ENCODE measurements at regions not wholly inside any gene's neighbourhood (a gene's known extent, or its start where the extent isn't known, plus 50 kb on each side); places are given as distances from the start of the nearest gene placed in this dataset.

DNA sequence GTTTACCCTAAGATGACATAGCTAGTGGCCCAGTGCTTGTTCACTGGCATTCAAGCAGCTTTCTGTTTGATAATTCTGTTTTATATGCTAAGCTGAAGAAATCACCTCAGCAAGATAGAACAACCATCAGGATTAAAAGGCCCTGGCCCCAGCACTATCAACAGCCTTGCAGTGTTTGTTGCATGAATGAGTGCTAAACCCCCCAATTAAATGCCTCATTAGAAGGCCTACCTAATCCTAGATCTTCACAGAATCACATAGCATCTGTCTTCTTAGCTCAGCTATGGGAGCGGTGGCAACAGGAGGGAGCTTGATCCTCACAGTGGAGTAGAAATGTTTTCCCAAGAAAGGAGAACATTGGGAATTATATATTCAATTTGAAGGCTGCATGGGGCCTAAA lies 194.1 kb upstream of the HNMT start:
- in situ Hi-C loops (cut with HindIII; ENCODE audit: low sequenced_read_pairs): no loop called here

GRCh38 chr2:137771064-137771463 lies 193.2 kb upstream of the HNMT start:
- in situ Hi-C loops (cut with HindIII; ENCODE audit: low sequenced_read_pairs): no loop called here
- H3K4me3 ChIP-seq (ENCODE audit: low read depth, low read length): no peak overlapping the region
- TF ChIP-seq, protein P1, sequence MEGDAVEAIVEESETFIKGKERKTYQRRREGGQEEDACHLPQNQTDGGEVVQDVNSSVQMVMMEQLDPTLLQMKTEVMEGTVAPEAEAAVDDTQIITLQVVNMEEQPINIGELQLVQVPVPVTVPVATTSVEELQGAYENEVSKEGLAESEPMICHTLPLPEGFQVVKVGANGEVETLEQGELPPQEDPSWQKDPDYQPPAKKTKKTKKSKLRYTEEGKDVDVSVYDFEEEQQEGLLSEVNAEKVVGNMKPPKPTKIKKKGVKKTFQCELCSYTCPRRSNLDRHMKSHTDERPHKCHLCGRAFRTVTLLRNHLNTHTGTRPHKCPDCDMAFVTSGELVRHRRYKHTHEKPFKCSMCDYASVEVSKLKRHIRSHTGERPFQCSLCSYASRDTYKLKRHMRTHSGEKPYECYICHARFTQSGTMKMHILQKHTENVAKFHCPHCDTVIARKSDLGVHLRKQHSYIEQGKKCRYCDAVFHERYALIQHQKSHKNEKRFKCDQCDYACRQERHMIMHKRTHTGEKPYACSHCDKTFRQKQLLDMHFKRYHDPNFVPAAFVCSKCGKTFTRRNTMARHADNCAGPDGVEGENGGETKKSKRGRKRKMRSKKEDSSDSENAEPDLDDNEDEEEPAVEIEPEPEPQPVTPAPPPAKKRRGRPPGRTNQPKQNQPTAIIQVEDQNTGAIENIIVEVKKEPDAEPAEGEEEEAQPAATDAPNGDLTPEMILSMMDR (IDR thresholded peaks at IDR 0.05; ENCODE audit: low read depth, low read length): no peak
- no peak for DNase-seq (ENCODE audit: low read depth, low spot score)

More for the DNA sequence above, 194.1 kb upstream of the HNMT start:
- TF ChIP-seq, protein P1 (IDR thresholded peaks at IDR 0.05; ENCODE audit: low read depth, low read length): no peak
- no peak overlapping the region for H3K4me3 ChIP-seq (ENCODE audit: low read depth, low read length)
- no peak for DNase-seq (ENCODE audit: low read depth, low spot score)

DNA sequence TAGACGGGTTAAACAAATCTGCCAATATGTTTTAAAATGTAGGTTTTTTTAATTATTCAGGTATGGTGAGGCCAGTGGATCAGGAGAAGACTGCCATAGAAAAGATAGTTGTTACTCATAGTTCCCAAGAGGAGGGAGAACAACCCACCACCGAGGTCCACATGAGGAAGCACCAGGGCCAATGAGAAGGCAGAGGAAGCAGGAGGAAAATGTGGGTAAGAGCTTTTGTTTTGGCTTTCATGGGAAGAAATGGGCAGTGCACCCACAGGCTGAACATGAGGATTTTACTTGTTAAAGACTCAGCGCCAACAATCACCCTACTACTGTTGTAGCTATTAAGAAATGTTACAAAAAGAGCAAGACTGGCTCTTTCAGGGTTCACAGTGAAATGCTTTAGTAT lies 191.8 kb upstream of the HNMT start:
- H3K4me3 ChIP-seq (ENCODE audit: low read depth, low read length): no peak overlapping the region
- in situ Hi-C loops (cut with HindIII; ENCODE audit: low sequenced_read_pairs): no loop called here
- no peak for DNase-seq (ENCODE audit: low read depth, low spot score)
- TF ChIP-seq, protein P1 (IDR thresholded peaks at IDR 0.05; ENCODE audit: low read depth, low read length): no peak

- in situ Hi-C loops (cut with HindIII; ENCODE audit: low sequenced_read_pairs): no loop called here
- DNase-seq (ENCODE audit: low read depth, low spot score): no peak
- TF ChIP-seq, protein P1 (IDR thresholded peaks at IDR 0.05; ENCODE audit: low read depth, low read length): no peak
- H3K4me3 ChIP-seq (ENCODE audit: low read depth, low read length): no peak overlapping the region
Observed at GRCh38 chr2:137775529-137775928, 188.7 kb upstream of the HNMT start.

- TF ChIP-seq, protein P1 (IDR thresholded peaks at IDR 0.05; ENCODE audit: low read depth, low read length): no peak
- in situ Hi-C loops (cut with HindIII; ENCODE audit: low sequenced_read_pairs): no loop called here
- H3K4me3 ChIP-seq (ENCODE audit: low read depth, low read length): no peak overlapping the region
- DNase-seq (ENCODE audit: low read depth, low spot score): no peak
Observed at GRCh38 chr2:137776697-137777096, 187.6 kb upstream of the HNMT start.

- TF ChIP-seq, protein P1 (IDR thresholded peaks at IDR 0.05; ENCODE audit: low read depth, low read length): no peak
- DNase-seq (ENCODE audit: low read depth, low spot score): no peak
- no peak overlapping the region for H3K4me3 ChIP-seq (ENCODE audit: low read depth, low read length)
- in situ Hi-C loops (cut with HindIII; ENCODE audit: low sequenced_read_pairs): no loop called here
Observed at GRCh38 chr2:137797641-137798040, 166.6 kb upstream of the HNMT start.

DNA sequence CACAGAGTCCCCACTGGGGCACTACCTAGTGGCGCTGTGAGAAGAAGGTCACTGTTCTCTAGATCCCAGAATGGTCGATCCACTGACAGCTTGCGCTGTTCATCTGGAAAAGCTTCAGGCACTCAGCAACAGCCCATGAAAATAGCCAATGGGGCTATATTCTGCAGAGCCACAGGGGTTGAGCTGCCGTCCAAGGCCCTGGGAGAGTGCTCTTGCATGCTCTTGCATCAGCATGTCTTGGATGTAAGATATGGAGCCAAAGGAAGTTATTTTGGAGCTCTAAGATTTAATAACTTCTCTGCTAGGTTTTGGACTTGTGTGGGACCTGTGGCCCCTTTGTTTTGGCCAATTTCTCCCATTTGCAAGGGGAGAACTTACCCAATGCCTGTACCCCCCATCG lies 164.7 kb upstream of the HNMT start:
- H3K4me3 ChIP-seq (ENCODE audit: low read depth, low read length): no peak overlapping the region
- no peak for DNase-seq (ENCODE audit: low read depth, low spot score)
- TF ChIP-seq, protein P1 (IDR thresholded peaks at IDR 0.05; ENCODE audit: low read depth, low read length): no peak
- in situ Hi-C loops (cut with HindIII; ENCODE audit: low sequenced_read_pairs): no loop called here
